ENCODE measurements at regions not wholly inside any gene's neighbourhood (a gene's known extent, or its start where the extent isn't known, plus 50 kb on each side); places are given as distances from the start of the nearest gene placed in this dataset.

DNA sequence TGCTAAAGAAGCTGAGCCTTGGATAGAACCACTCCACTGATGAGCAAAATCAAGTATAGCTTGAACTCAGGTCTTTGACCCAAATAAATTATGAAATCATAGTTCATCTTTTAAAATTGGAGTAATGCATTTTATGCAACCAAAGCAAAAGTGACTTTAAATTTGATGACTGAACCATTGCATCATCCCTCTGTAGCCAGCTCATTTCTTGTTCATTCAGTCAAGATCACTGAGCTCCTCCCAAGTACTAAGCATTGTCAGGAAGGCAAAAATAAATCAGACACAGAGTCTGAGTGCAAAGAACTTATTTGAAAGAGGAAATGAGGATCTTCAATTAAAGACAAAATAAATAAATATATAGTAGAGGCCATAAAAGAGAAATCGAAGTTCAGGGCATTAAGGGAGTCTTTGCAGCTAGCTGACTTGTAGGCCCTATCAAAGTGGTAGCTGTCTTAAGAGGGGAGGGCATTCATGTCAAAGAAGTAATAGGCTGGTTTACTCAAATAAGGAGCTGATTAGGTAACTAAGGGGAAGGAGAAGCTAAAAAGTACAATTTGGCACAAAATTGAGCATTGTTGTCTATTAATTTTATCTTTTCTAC, 411.8 kb downstream of the MTX2 start:
- DNase-seq (ENCODE audit: low spot score), result no peak

DNA sequence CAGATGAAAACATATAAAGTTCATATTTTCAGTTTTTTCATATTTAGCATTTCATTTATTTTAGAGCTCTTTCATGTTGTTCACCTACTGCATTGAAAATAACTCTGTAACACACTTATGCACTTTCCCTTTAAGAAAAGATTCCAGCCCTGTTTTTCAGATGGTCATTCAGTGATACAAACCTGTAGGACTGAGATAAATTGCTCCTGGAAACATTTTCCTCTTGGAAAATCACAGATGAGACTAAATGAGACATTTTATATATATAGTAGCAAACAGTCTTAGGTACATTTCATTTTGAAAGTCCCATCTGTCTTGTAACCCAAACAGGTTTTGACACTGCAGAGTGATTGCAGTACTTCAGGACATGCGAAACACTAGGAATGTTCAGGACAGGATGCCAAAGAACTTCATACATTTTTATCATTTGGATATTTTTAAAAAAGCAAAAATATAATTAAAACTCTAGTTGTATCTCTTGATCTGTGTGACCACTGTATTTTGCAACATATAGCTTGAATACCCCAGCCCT, 412.4 kb downstream of the MTX2 start:
- no peak for DNase-seq (ENCODE audit: low spot score)

GRCh38 chr2:176682278-176682677, 413.0 kb downstream of the MTX2 start:
- DNase-seq (ENCODE audit: low spot score), result no peak

DNA sequence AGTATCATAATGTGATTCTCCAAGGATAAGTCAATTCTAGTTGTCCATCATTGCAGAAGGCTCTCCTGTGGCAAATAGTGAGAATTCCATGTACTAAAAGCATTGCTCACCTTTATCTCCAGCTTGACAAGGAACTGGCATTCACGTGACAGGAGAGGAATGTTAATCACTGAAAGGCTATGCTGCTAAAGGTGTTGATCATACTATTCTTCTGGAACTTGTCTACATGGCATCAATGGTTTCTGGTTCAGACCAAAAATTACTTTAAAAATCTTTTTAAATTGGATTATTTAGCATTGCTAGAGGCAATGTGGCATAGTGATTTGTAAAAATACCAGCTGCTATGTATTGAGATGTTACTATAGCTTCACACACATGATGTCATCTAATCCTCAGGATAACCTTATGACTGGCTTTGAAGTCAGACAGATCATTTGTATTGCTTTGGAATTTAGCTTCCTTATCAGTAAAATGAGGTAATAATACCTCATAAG, 414.4 kb downstream of the MTX2 start:
- no peak for DNase-seq (ENCODE audit: low spot score)

DNA sequence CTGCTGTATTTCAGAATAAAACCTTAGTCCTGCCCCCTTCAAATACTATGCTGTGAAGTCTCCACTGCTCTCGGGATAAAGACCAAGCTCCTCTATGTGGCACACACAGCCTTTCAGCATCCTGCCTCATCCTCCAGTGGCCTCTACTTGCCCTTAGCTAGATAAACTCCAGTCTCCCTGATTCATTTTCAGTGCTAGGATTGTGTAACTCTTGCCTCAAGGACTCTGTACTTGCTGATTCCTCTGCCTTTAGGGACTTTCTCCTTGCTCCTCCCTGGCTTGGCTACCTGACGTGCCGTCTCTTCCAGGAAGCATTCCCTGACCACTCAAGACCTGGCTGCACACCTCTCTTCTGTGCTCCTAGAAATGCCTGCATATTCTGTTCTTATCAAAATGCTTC, 416.7 kb downstream of the MTX2 start:
- DNase-seq (ENCODE audit: low spot score), result no peak

GRCh38 chr2:176686328-176686727, 417.1 kb downstream of the MTX2 start:
- DNase-seq (ENCODE audit: low spot score), result no peak

DNA sequence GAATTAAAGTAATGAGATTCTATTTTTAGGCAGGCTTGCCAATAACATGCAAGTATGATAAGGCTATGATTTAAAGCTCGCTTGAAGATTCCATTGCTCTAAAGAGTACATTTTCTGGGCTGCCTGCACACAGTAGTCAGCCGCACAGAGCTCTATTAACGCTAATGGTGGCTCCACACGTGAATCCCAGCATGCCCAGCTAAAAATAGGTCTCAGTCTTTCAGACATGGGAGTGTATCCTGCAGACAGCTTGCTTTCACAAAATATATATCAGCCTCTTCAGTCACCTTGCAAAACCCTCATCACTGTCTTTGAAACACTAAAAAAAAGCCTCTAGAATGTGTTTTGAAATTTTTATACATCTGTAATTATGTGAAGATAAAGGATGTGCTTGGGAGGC, 418.1 kb downstream of the MTX2 start:
- DNase-seq (ENCODE audit: low spot score), result no peak

DNA sequence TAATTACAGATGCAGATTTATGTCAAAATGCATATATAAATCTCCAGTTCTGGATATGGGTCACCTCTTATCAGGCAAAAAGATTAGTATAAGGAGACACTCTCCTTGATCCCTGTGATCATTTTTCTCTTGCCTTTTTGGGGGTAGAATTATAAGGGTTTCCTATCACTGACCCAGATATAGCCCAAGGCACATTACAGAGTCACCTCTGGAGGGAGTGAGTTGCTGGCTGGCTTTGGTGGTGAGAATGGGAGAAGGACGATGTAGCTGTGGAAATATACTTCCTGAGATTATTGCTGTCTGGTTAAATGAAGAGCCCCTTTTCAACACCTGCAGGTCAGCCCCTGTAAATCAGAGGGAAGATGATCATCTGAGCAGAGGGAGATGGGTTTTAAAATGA, 418.7 kb downstream of the MTX2 start:
- no peak for DNase-seq (ENCODE audit: low spot score)

DNA sequence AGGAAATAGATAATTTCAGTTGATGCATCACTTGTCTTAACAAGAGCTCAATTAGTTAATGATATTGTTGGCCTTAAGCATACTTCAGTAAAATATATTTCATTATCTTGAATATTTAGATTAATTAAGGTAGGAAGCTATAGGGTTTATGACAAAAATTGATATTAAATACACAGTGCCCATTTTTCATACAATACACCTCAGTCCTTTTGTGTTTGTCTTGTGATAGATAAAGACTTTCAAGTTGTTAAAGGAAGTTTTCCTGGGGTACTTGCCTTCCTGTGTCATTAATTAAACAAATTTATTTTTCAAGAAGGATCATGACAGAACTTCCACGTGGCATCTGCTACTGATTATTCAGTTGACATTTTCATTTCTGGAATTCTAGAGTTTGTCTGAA, 420.5 kb downstream of the MTX2 start:
- no peak for DNase-seq (ENCODE audit: low spot score)

GRCh38 chr2:176691471-176691870, 422.2 kb downstream of the MTX2 start:
- no peak for DNase-seq (ENCODE audit: low spot score)

DNA sequence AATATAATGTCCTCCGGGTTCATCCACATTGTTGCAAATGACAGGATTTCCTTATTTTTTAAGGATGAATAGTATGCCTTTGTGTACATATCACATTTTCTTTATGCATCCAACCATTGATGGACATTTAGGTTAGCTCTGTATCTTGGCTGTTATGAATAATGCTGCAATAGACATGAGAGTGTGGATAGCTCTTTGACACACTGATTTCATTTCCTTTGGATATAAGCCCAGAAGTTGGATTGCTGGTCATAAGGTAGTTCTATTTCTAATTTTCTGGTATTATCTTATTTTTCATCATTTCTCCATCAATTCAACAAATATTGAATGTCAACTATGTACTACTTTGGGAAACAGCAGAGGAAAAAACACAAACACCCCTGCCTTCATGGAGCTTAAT, 423.3 kb downstream of the MTX2 start:
- no peak for DNase-seq (ENCODE audit: low spot score)

DNA sequence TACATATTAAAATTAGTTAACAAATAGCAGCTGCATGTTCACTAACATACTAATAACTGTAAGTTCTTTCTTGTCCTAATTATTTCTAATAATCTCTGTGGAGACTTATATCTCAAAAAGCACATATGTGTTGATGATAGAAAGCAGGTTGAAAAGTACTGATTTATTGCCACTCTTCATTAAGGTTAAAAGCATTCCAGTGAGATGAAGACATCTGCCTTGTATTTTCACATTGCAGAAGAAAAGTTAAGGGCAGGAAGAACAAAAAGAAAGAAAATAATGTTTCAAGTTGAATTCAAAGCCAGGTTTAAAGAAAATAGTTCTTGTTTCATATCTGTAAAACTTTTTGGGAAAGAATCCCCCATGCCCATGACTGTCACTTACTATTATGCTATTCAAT, 429.9 kb downstream of the MTX2 start:
- no peak for DNase-seq (ENCODE audit: low spot score)

DNA sequence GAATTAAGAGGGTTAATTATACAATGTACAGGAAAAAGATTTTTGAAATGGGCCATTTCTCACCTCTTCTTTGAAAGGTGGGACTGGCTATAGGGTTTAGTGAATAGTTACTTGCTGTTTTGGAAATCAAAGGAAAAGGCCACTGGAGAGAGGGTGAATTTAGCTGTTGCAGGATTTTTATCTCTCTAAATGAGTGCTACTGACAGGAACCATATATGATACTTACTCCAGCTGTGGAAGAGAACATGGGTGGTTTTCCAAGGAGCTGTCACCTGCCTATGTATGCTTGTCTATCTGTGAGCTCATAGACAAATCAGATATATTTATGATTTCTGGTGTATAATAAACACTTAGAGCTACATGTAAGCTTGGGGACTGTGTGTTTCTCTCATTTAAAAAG, 430.4 kb downstream of the MTX2 start:
- no peak for DNase-seq (ENCODE audit: low spot score)

DNA sequence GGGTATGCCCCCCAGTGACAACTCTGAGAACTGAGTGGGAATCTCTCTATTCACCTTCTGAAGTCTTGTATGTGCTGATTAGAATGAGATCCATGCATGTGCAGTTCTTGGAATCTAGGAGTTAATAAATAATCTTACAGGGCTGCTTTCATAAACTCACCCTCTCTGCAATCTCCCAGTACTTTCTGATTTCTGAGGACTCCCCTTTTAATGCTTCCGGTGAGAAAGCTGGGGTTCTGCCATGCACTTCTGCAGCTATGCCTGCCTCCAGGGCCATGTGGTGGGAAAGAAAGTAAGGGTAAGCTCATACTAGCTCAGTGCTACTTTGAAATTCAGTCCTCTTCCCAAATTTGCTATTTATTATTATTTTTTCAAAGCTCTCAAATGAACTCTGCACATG, 432.9 kb downstream of the MTX2 start:
- DNase-seq (ENCODE audit: low spot score), result no peak

- DNase-seq (ENCODE audit: low spot score), result no peak
These were observed 435.1 kb downstream of the MTX2 start for GRCh38 chr2:176704282-176704858.

DNA sequence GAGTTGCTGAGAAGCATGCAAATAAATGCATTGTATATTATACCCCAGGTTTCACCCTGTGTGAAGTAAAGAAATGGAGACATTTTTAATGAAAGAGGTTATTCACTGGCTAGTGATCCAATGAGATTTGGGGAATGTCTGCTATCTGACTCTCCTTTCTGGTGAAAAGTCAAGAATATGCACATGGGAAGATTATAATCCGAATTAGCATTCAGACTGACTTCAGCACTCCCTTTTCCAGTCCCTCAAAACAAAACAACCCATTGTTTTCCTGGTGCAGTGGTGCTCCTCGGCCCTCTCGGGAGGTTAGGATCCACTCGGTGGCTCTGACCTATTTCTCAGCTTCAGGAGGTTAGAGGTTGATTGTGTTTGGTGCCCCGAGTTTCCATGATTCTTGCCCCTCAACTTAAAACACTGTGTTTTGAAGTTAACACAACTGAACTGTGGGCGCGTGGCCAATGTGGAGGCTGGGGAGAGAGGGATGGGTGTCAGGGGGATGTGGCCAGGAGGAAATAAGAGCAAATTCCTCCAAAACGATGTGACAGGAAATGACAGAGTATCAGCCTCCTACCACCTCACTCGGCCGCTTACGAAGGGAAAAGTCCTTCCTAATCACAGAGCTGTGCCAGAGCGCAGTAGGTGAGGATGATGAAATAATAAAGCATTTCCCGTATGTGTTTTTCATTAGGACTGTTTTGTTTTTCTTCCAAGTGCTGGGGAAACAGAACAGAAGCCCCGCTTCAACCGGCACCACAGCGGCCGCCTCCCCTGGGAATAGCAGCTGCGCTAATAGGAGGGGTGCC, 440.1 kb downstream of the MTX2 start:
- DNase-seq (ENCODE audit: low spot score), result no peak

DNA sequence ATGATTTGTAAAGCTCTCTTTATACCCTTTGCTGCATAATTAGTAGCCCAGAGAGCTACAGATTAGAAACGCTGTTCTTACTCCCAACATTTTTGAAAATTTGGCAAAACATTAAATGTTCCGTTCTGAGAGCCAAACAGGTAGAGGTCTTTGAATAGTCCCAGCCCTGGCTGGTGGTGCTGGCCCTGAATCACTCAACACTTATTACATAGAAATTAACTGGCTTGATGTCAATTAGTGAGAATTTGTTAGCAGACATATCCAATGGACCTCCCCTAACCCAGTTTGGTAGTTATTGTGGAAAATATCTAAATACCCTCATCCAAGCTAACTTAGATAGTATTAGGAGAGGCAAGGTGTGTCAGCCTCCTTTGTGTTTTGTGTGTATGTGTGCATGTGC, 440.7 kb downstream of the MTX2 start:
- no peak for DNase-seq (ENCODE audit: low spot score)

DNA sequence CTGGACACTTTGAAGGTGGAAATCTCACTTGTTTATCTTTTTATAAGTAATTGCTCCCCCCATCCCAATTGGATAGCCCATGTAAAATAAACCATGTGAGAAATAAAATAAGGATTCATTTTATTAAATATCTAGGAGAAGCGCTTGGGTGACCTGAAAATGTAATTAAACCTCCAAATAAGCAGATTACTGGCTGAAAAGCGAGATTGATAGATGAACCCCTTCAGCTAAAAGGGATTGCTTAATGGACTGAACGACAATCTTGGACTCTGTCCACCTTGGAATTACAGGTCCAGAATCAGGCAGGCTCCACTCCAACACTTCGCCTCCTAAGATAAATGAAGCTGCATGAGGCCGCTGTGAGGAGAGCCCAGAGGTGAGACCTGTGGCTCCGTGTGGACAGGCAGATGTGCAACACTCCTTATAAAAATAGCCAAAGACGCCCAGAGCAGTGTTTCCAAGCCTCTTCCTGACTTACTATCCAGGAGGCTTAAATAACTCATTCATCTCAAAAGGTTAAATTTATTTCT, 441.5 kb downstream of the MTX2 start:
- DNase-seq (ENCODE audit: low spot score), result no peak

GRCh38 chr2:176725873-176726645, 456.8 kb downstream of the MTX2 start:
- no peak for DNase-seq (ENCODE audit: low spot score)

- DNase-seq (ENCODE audit: low spot score), result no peak
These were observed 458.5 kb downstream of the MTX2 start for GRCh38 chr2:176727696-176728095.

- DNase-seq (ENCODE audit: low spot score), result no peak
These were observed 460.7 kb downstream of the MTX2 start for GRCh38 chr2:176729706-176730569.
